Bronchial epithelial cell (primary cell): ENCODE measurements at regions not wholly inside any gene's neighbourhood (a gene's known extent, or its start where the extent isn't known, plus 50 kb on each side); places are given as distances from the start of the nearest gene placed in this dataset.
A peak's percentile ranks its signal among the peaks of the same experiment; 100 is the strongest.
"Not testable (repeated sequence)": the region's sequence is repeated elsewhere in the genome, so short reads cannot be mapped to it uniquely, and the experiment has no call there.

Experiments used
- DNase-seq: peaks from one replicate; pipeline ENCODE4 v3.0.0-alpha.2; 2010; ENCODE audit warnings: low read depth
- FAIRE-seq: peaks from 2 replicates; lab custom pipeline; 2011; peaks lifted over from hg19 to GRCh38; lab: Jason Lieb, UNC
- H3K27me3 ChIP-seq: 2 replicates; pipeline ENCODE4 v1.5.1; 2011; ENCODE audit warnings: low read length; ENCODE audit not compliant: control insufficient read depth, insufficient read depth
- H3K36me3 ChIP-seq: 2 replicates; pipeline ENCODE4 v1.5.1; 2011; ENCODE audit warnings: low read length; ENCODE audit not compliant: control insufficient read depth, insufficient read depth
- H3K4me3 ChIP-seq: 2 replicates; pipeline ENCODE4 v1.5.1; 2011; ENCODE audit warnings: mild to moderate bottlenecking, low read depth, low read length, control low read depth
- CTCF ChIP-seq: IDR thresholded peaks from 2 replicates; pipeline ENCODE4 v1.5.1; 2011; ENCODE audit warnings: mild to moderate bottlenecking, moderate library complexity, low read length, control low read depth, inconsistent platforms; ENCODE audit not compliant: insufficient read depth, severe bottlenecking

GRCh38 chr1:208486677-208487076, 242.5 kb upstream of the PLXNA2 start:
- no peak overlapping the region for H3K4me3 ChIP-seq
- no peak for TF ChIP-seq CTCF

GRCh38 chr1:208488432-208488831, 244.2 kb upstream of the PLXNA2 start:
- DNase-seq, H3K27me3 ChIP-seq, FAIRE-seq, H3K36me3 ChIP-seq, H3K4me3 ChIP-seq: not testable (repeated sequence)

More at GRCh38 chr1:208486677-208487076, 242.5 kb upstream of the PLXNA2 start:
- DNase-seq, result no peak
- Histone ChIP-seq H3K27me3 (no peaks in the 10 kb centered on the region), H3K36me3 (no peaks in the 10 kb centered on the region)
- no peak for FAIRE-seq

GRCh38 chr1:208496467-208497371, 252.5 kb upstream of the PLXNA2 start:
- no peak overlapping the region for H3K4me3 ChIP-seq
- DNase-seq (peak; percentile 83), FAIRE-seq (peak; percentile 89)
- TF ChIP-seq CTCF, result no peak
- no peaks in the 10 kb centered on the region for H3K36me3 ChIP-seq
- no peaks in the 10 kb centered on the region for H3K27me3 ChIP-seq

- DNase-seq (no peak), FAIRE-seq (no peak)
- no peak for TF ChIP-seq CTCF
- H3K4me3 ChIP-seq, result no peak overlapping the region
- no peaks in the 10 kb centered on the region for H3K27me3 ChIP-seq
- H3K36me3 ChIP-seq, result no peaks in the 10 kb centered on the region
Observed at GRCh38 chr1:208497866-208498541, 253.8 kb upstream of the PLXNA2 start.

DNA sequence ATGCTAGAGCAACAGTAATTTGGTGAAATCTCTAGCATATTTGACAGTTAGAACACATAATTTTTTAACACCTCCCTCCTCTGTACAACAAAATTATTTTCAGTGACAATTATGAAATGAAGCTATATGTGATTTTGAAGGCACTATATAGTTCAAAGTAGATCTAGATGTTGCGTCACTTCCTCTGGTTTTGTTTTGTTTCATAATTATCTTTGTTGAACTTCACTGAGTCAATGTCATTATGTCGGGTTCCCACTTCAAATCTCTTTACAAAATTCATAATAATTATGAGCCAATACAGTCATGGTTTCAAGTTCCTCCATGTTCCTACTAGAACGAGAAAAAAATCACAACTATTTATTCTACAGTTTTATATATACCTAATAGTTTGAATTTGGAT, 254.8 kb upstream of the PLXNA2 start:
- TF ChIP-seq CTCF, result no peak
- Histone ChIP-seq H3K36me3 (no peaks in the 10 kb centered on the region), H3K4me3 (no peak overlapping the region), H3K27me3 (no peaks in the 10 kb centered on the region)
- no peak for FAIRE-seq
- peak; percentile 30 for DNase-seq

DNA sequence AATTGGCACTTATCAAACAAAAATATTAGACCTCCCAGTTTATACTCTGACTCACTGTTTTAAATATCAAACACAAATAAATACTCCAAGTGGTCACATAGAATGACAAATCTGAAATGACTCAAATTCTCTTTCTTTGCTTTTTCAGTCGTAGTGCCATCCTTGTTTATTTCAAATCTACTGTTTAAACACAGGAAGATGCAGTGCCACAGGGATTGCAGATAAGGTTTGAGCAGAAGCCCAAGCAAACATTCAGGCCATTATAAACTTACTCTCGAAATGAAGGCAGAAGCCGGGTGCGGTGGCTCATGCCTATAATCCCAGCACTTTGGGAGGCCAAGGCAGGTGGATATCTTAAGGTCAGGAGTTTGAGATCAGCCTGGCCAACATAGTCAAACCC, 255.4 kb upstream of the PLXNA2 start:
- H3K36me3 ChIP-seq, result no peaks in the 10 kb centered on the region
- no peaks in the 10 kb centered on the region for H3K27me3 ChIP-seq
- FAIRE-seq (no peak), DNase-seq (no peak)
- H3K4me3 ChIP-seq, result no peak overlapping the region
- no peak for TF ChIP-seq CTCF
